ENCODE measurements at regions not wholly inside any gene's neighbourhood (a gene's known extent, or its start where the extent isn't known, plus 50 kb on each side); places are given as distances from the start of the nearest gene placed in this dataset.

DNA sequence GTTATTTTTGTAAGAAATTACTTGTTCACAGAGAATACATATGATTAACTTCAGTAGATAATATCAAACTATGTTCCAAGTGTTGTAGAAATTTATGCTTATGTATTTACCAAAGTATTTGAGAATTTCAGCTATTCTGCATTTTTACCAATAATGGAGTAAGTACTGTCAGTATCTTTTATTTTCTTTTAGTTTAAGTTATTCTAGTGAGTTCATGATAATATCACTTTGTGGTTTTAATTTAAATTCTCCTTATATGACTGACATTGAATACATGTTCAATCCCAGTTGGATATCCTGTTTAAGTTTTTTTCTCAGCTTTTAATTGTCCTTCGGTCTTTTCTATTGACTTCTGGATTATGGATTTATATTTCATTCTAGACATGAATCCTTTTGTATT is 1024.6 kb downstream of the EFNA5 start:
- Mint-ChIP-seq H3K27ac (ENCODE audit: unreplicated experiment) (no peak overlapping the region), H3K27me3 (ENCODE audit: unreplicated experiment) (no peaks in the 10 kb centered on the region), H3K36me3 (ENCODE audit: insufficient read depth, unreplicated experiment) (no peaks in the 10 kb centered on the region), H3K4me3 (ENCODE audit: low read depth, unreplicated experiment) (no peak overlapping the region), H3K4me1 (ENCODE audit: low read depth, unreplicated experiment) (no peaks in the 10 kb centered on the region), H3K9me3 (ENCODE audit: low read depth, unreplicated experiment) (no peaks in the 10 kb centered on the region)
- intact Hi-C loops (cut with micrococcal nuclease; ENCODE audit: unreplicated experiment) = loop anchor here (5.0 kb wide), 1 partner anchor 106 kb away; no protein-coding TSS in a partner anchor
- BruUV-seq (replicated peaks) = no TSS peak
- TF ChIP-seq, protein P1, sequence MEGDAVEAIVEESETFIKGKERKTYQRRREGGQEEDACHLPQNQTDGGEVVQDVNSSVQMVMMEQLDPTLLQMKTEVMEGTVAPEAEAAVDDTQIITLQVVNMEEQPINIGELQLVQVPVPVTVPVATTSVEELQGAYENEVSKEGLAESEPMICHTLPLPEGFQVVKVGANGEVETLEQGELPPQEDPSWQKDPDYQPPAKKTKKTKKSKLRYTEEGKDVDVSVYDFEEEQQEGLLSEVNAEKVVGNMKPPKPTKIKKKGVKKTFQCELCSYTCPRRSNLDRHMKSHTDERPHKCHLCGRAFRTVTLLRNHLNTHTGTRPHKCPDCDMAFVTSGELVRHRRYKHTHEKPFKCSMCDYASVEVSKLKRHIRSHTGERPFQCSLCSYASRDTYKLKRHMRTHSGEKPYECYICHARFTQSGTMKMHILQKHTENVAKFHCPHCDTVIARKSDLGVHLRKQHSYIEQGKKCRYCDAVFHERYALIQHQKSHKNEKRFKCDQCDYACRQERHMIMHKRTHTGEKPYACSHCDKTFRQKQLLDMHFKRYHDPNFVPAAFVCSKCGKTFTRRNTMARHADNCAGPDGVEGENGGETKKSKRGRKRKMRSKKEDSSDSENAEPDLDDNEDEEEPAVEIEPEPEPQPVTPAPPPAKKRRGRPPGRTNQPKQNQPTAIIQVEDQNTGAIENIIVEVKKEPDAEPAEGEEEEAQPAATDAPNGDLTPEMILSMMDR (IDR thresholded peaks at IDR 0.05; ENCODE audit: unreplicated experiment) = no peak
- CTCF ChIA-PET = no interaction called here
- DNase-seq = no peak

DNA sequence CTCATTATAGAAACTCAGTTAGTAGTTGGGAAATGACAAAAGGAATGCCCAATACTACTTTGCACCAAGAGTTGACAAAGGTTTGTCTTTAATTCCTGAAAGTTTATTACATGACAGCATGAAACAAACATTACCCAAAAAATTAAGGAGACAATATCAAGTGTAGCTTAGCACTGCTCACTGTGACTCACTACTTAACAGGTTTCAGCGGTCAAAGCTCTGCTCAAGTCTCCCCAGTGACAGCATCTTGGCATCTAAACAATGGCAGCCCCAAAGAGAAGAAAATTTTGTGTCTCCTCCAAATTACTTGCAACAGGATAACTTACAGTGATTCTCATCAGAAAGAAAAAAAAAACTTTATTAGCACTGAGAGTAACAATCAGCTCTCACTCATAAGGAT is 1030.2 kb downstream of the EFNA5 start:
- CTCF ChIA-PET = interaction anchor here (1.2 kb wide), 1 partner anchor 8 kb away, joined by 3 read pairs; no protein-coding TSS in a partner anchor
- no peak overlapping the region for H3K4me3 Mint-ChIP-seq (ENCODE audit: low read depth, unreplicated experiment)
- H3K4me1 Mint-ChIP-seq (ENCODE audit: low read depth, unreplicated experiment) = peaks cover 7% of the 10 kb centered on the region
- DNase-seq = no peak
- no TSS peak for BruUV-seq (replicated peaks)
- H3K36me3 Mint-ChIP-seq (ENCODE audit: insufficient read depth, unreplicated experiment) = no peaks in the 10 kb centered on the region
- intact Hi-C loops (cut with micrococcal nuclease; ENCODE audit: unreplicated experiment) = no loop called here
- no peaks in the 10 kb centered on the region for H3K27me3 Mint-ChIP-seq (ENCODE audit: unreplicated experiment)
- TF ChIP-seq, protein P1 (IDR thresholded peaks at IDR 0.05; ENCODE audit: unreplicated experiment) = no peak
- H3K27ac Mint-ChIP-seq (ENCODE audit: unreplicated experiment) = no peak overlapping the region
- H3K9me3 Mint-ChIP-seq (ENCODE audit: low read depth, unreplicated experiment) = peaks cover 4% of the 10 kb centered on the region

DNA sequence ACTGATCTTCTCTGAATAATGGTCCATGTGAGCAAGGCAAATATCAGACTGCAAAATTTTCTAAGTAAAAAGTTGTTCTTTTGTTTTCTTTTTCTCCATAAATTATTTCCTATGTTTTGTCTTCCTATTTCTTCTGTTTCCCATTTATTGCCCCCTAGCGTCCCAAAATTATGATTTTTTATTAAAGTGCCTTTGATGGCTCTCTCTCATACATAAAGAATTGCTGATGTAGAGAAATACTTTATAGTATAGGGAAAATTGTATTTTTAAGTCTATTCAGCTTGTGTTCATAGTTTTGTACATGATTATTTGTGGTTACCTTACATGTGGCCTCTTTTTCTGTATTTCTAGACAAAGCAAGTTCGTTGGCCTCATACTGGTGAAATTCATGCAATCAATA is 1031.2 kb downstream of the EFNA5 start:
- H3K36me3 Mint-ChIP-seq (ENCODE audit: insufficient read depth, unreplicated experiment) = no peaks in the 10 kb centered on the region
- CTCF ChIA-PET = interaction anchor here (1.2 kb wide), 1 partner anchor 9 kb away, joined by 3 read pairs; no protein-coding TSS in a partner anchor
- no peak overlapping the region for H3K27ac Mint-ChIP-seq (ENCODE audit: unreplicated experiment)
- peaks cover 4% of the 10 kb centered on the region for H3K9me3 Mint-ChIP-seq (ENCODE audit: low read depth, unreplicated experiment)
- intact Hi-C loops (cut with micrococcal nuclease; ENCODE audit: unreplicated experiment) = no loop called here
- DNase-seq = no peak
- H3K4me3 Mint-ChIP-seq (ENCODE audit: low read depth, unreplicated experiment) = no peak overlapping the region
- BruUV-seq (replicated peaks) = no TSS peak
- no peaks in the 10 kb centered on the region for H3K27me3 Mint-ChIP-seq (ENCODE audit: unreplicated experiment)
- TF ChIP-seq, protein P1 (IDR thresholded peaks at IDR 0.05; ENCODE audit: unreplicated experiment) = no peak
- H3K4me1 Mint-ChIP-seq (ENCODE audit: low read depth, unreplicated experiment) = peaks cover 7% of the 10 kb centered on the region

DNA sequence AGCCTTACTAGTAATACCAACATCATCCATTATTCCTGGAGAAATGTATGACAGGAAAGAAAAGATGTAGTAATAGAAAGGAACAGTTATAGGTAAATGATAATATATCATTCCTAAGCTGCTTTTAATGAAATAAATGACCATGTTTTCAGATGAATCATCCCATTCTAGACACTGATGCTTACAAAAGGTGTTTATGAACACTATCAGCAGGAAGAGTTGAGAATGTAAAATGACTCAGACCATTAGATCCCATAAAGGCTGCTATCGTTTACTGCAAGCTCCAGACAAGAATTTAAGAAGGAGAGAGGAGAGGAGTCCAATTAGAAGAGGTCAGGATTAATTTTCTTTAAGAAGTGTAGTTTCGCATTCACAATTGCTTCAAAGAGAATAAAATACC is 1033.5 kb downstream of the EFNA5 start:
- Mint-ChIP-seq H3K27ac (ENCODE audit: unreplicated experiment) (no peak overlapping the region), H3K9me3 (ENCODE audit: low read depth, unreplicated experiment) (peaks cover 4% of the 10 kb centered on the region), H3K36me3 (ENCODE audit: insufficient read depth, unreplicated experiment) (no peaks in the 10 kb centered on the region), H3K27me3 (ENCODE audit: unreplicated experiment) (no peaks in the 10 kb centered on the region), H3K4me1 (ENCODE audit: low read depth, unreplicated experiment) (peaks cover 7% of the 10 kb centered on the region), H3K4me3 (ENCODE audit: low read depth, unreplicated experiment) (no peak overlapping the region)
- no TSS peak for BruUV-seq (replicated peaks)
- TF ChIP-seq, protein P1 (IDR thresholded peaks at IDR 0.05; ENCODE audit: unreplicated experiment) = no peak
- DNase-seq = no peak
- intact Hi-C loops (cut with micrococcal nuclease; ENCODE audit: unreplicated experiment) = no loop called here
- CTCF ChIA-PET = no interaction called here

Data from Calu3 (cell line).